Heart right ventricle (tissue), 16 donors: ENCODE measurements at regions not wholly inside any gene's neighbourhood (a gene's known extent, or its start where the extent isn't known, plus 50 kb on each side); places are given as distances from the start of the nearest gene placed in this dataset.

Experiments
- ATAC-seq, 8 donors: fragments of 200-7000 bp; cut with Tn5 transposase; one replicate each; pipeline ENCODE4 v1.9.1; 2020; ENCODE audit warnings: mild to moderate bottlenecking in 8 of 8, moderate library complexity in 8 of 8, moderate number of reproducible peaks in 1 of 8
- DNase-seq, 2 donors: peaks; one replicate each; pipeline ENCODE4 v3.0.0-alpha.2; 2020
- H3K27ac ChIP-seq, 10 donors: fragments of 200-600 bp; sonication (generic) in 2 of 10; one replicate each; pipeline versions ENCODE4 v1.5.0 to v1.8.0; 2020 to 2022; ENCODE audit warnings: mild to moderate bottlenecking in 3 of 10
- H3K27me3 ChIP-seq, 7 donors: fragments of 200-600 bp; one replicate each; pipeline ENCODE4 v1.8.0; 2021 to 2022; ENCODE audit warnings: mild to moderate bottlenecking in 2 of 7
- H3K36me3 ChIP-seq, 9 donors: fragments of 200-600 bp; sonication (generic) in 1 of 9; one replicate each; pipeline versions ENCODE4 v1.5.0 to v1.8.0; 2020 to 2022; ENCODE audit warnings: mild to moderate bottlenecking in 2 of 9
- H3K4me1 ChIP-seq, 9 donors: fragments of 200-600 bp; sonication (generic) in 1 of 9; one replicate each; pipeline versions ENCODE4 v1.5.0 to v1.8.0; 2020 to 2022; ENCODE audit warnings: mild to moderate bottlenecking in 4 of 9
- H3K4me3 ChIP-seq, 10 donors: fragments of 200-600 bp; sonication (generic) in 2 of 10; one replicate each; pipeline versions ENCODE4 v1.5.0 to v1.8.0; 2020 to 2022; ENCODE audit warnings: mild to moderate bottlenecking in 7 of 10, moderate library complexity in 2 of 10
- H3K9me3 ChIP-seq, 11 donors: fragments of 200-600 bp in 10 of 11; sonication (generic) in 2 of 11; one replicate each; pipeline versions ENCODE4 v1.5.0 to v1.8.0; 2013 to 2022; ENCODE audit warnings: mild to moderate bottlenecking in 2 of 11, control low read depth in 1 of 11, moderate library complexity in 1 of 11
- CTCF ChIP-seq, 9 donors: fragments of 200-600 bp; sonication (generic) in 2 of 9; IDR thresholded peaks; one replicate each; pipeline versions ENCODE4 v1.5.0 to v1.8.0; 2021 to 2022; ENCODE audit warnings: antibody characterized with exemption in 9 of 9, mild to moderate bottlenecking in 5 of 9, moderate library complexity in 1 of 9
- WGBS, 2 donors: extraction: QIAGEN DNeasy Blood & Tissue Kit; methylation state at CpG; one replicate each; pipeline ENCODE4 v1.1.7; 2013; ENCODE audit warnings: inconsistent platforms in 1 of 2; 5-methylcytosine and 5-hydroxymethylcytosine counted together
- intact Hi-C, 10 donors: fragments of 100-400 bp; cut with DNase I; formaldehyde crosslinking; loops; one replicate each; pipeline versions ENCODE4 v1.11.1 to v1.14.2; 2022
- donor health status: Arrhythmogenic right ventricular cardiomyopathy.
- donor health status: ischemic (EF 13 %, LVEDD 7.1; RV severe dilation, severe dysfunction).
- donor health status: healthy with polysubstance abuse.
- donor health status: DM: no; HTN: yes; CAD: no.
- donor health status: DM: no; HTN: no; CAD: no.
- donor health status: ischemic (EF 25% LVEDD 6.9; RV normal size, moderate dysfunction).
- donor health status: ischemic (EF 25% LVEDD 5.7; RV mildly dilated, moderate dysfunction).
- donor health status: healthy.
- donor health status: DM: yes; HTN: yes; CAD: no.
- donor health status: Ischemic cardiomyopathy.
- donor health status: ischemic (EF 35%, LVEDD 5.7; RV mildly dilated, moderate dysfunction).
- donor health status: nonischemic (EF 11% LVEDD 7.7; RV severe dilation, severe dysfunction).
- donor health status: DM: yes; HTN: yes; CAD: no.
- donor health status: PGD.
- donor health status: ischemic (EF 29% LVEDD 5.4; RV normal size, mild dysfunction).
- donor health status: nonischemic (EF 23%, LVEDD 6.1; RV moderate dilation, normal function).

- H3K4me3 ChIP-seq = no peak overlapping the region
- WGBS, 2 donors = 83 to 87% methylated on average over 33 of the region's 33 CpGs
- H3K9me3 ChIP-seq = peaks cover 0 to 20% (median 7%) of the 10 kb centered on the region in 11 donors
- H3K27me3 ChIP-seq = peaks cover 0 to 5% (median 0%) of the 10 kb centered on the region in 7 donors
- H3K36me3 ChIP-seq = no peaks in the 10 kb centered on the region
- no peak overlapping the region for H3K27ac ChIP-seq
- intact Hi-C loops = no loop called here
- no peaks in the 10 kb centered on the region for H3K4me1 ChIP-seq
- DNase-seq (no peak), ATAC-seq (no peak)
- no peak for TF ChIP-seq CTCF (IDR thresholded peaks at IDR 0.05)
Measured at GRCh38 chr13:111862836-111863815, 203.8 kb upstream of the SOX1 start.

GRCh38 chr13:111864566-111864965 is 202.4 kb upstream of the SOX1 start:
- H3K4me1 ChIP-seq = no peaks in the 10 kb centered on the region

GRCh38 chr13:111865046-111865445 is 201.9 kb upstream of the SOX1 start:
- 59 to 62% methylated on average over 7 of the region's 7 CpGs for WGBS, 2 donors
- peaks cover 0 to 26% (median 8%) of the 10 kb centered on the region in 11 donors for H3K9me3 ChIP-seq
- H3K4me1 ChIP-seq = no peaks in the 10 kb centered on the region
- DNase-seq = no peak
- peaks cover 0 to 5% (median 0%) of the 10 kb centered on the region in 7 donors for H3K27me3 ChIP-seq
- ATAC-seq = no peak
- no peak overlapping the region for H3K27ac ChIP-seq
- H3K4me3 ChIP-seq = no peak overlapping the region
- TF ChIP-seq CTCF (IDR thresholded peaks at IDR 0.05) = no peak
- no peaks in the 10 kb centered on the region for H3K36me3 ChIP-seq
- intact Hi-C loops = no loop called here

More at GRCh38 chr13:111864566-111864965, 202.4 kb upstream of the SOX1 start:
- 87 to 92% methylated on average over 12 of the region's 12 CpGs for WGBS, 2 donors
- H3K4me3 ChIP-seq = no peak overlapping the region
- ATAC-seq (no peak), DNase-seq (no peak)
- H3K36me3 ChIP-seq = no peaks in the 10 kb centered on the region
- H3K27ac ChIP-seq = no peak overlapping the region
- peaks cover 0 to 5% (median 0%) of the 10 kb centered on the region in 7 donors for H3K27me3 ChIP-seq
- intact Hi-C loops = no loop called here
- no peak for TF ChIP-seq CTCF (IDR thresholded peaks at IDR 0.05)
- H3K9me3 ChIP-seq = peaks cover 0 to 26% (median 8%) of the 10 kb centered on the region in 11 donors

- Histone ChIP-seq H3K9me3 (peaks cover 0 to 24% (median 8%) of the 10 kb centered on the region in 11 donors), H3K36me3 (no peaks in the 10 kb centered on the region), H3K27ac (no peak overlapping the region), H3K27me3 (peaks cover 0 to 5% (median 0%) of the 10 kb centered on the region in 7 donors), H3K4me3 (no peak overlapping the region), H3K4me1 (no peaks in the 10 kb centered on the region)
- DNase-seq (no peak), ATAC-seq (no peak)
- TF ChIP-seq CTCF (IDR thresholded peaks at IDR 0.05) = no peak
- intact Hi-C loops = no loop called here
- 79 to 81% methylated on average over 8 of the region's 8 CpGs for WGBS, 2 donors
Measured at GRCh38 chr13:111865826-111866225, 201.1 kb upstream of the SOX1 start.
